ENCODE measurements at regions not wholly inside any gene's neighbourhood (a gene's known extent, or its start where the extent isn't known, plus 50 kb on each side); places are given as distances from the start of the nearest gene placed in this dataset.

DNA sequence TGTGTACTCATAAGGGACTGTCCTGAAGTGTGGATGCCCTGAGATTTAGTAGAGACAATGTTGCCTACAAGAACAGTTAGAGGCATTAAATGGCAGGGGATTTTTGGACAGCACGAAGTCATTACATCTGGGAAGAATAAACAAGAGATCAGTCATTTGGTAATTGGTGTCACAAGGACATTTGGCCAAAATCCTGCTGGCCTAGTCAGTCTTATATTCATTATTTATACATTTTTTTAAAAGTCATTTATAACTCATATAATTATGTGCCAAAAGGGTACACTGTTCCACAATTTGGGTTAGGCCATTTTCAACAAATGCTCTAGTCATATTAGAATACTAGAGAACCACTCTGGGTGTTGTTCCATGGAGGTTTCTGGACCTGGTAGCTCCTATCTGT is 104.7 kb downstream of the LRATD1 start:
- TF ChIP-seq EZH2phosphoT487 (IDR thresholded peaks at IDR 0.05; ENCODE audit: borderline replicate concordance, low read length), result no peak
- TF ChIP-seq, protein P1, sequence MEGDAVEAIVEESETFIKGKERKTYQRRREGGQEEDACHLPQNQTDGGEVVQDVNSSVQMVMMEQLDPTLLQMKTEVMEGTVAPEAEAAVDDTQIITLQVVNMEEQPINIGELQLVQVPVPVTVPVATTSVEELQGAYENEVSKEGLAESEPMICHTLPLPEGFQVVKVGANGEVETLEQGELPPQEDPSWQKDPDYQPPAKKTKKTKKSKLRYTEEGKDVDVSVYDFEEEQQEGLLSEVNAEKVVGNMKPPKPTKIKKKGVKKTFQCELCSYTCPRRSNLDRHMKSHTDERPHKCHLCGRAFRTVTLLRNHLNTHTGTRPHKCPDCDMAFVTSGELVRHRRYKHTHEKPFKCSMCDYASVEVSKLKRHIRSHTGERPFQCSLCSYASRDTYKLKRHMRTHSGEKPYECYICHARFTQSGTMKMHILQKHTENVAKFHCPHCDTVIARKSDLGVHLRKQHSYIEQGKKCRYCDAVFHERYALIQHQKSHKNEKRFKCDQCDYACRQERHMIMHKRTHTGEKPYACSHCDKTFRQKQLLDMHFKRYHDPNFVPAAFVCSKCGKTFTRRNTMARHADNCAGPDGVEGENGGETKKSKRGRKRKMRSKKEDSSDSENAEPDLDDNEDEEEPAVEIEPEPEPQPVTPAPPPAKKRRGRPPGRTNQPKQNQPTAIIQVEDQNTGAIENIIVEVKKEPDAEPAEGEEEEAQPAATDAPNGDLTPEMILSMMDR (IDR thresholded peaks at IDR 0.05; ENCODE audit: low read depth, low read length, poor library complexity, severe bottlenecking), result no peak

All from DOHH2 (cell line).